Ishikawa (cell line): ENCODE measurements at regions not wholly inside any gene's neighbourhood (a gene's known extent, or its start where the extent isn't known, plus 50 kb on each side); places are given as distances from the start of the nearest gene placed in this dataset.

Experiments
- EGR1 ChIP-seq: IDR thresholded peaks from 2 replicates; pipeline ENCODE4 v1.6.1; 2012
- TAF1 ChIP-seq: IDR thresholded peaks from 2 replicates; pipeline ENCODE4 v1.6.1; 2012; ENCODE audit warnings: low read depth, mild to moderate bottlenecking
- YY1 ChIP-seq: IDR thresholded peaks from 2 replicates; pipeline ENCODE4 v1.6.1; 2012; ENCODE audit warnings: low read depth

DNA sequence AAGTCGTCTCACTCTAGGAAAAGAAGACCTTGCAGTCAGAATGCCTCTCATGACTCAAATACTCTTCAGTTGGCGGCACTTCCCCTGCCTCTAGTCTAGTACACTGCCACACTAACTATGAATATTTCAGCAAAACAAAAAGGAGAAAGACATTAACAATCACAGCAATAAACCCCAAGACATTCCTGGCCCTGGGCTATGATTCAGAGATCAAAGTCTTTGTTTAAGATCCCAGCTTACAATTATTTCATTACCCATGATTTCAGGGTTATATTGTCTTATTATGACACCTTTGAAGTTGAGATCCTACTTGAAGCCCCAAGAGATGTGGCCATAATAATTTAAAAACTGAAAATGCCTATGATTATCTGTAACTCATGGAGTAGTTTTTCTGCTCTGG lies 597.5 kb downstream of the REEP3 start:
- no peak for TF ChIP-seq YY1
- TF ChIP-seq TAF1 = no peak
- no peak for TF ChIP-seq EGR1
